WTC11 (cell line): ENCODE measurements at regions not wholly inside any gene's neighbourhood (a gene's known extent, or its start where the extent isn't known, plus 50 kb on each side); places are given as distances from the start of the nearest gene placed in this dataset.

Source experiments
- AFF4 ChIP-seq: sonication (generic); formaldehyde crosslinking; IDR thresholded peaks from 2 replicates; pipeline ENCODE4 v1.8.1; 2023; ENCODE audit warnings: mild to moderate bottlenecking, missing genetic modification reagents, borderline replicate concordance
- TEAD4 ChIP-seq: sonication (generic); formaldehyde crosslinking; IDR thresholded peaks from 2 replicates; pipeline ENCODE4 v1.8.0; 2022; ENCODE audit warnings: mild to moderate bottlenecking, missing genetic modification reagents
- ZNF219 ChIP-seq: sonication (generic); formaldehyde crosslinking; IDR thresholded peaks from 2 replicates; pipeline ENCODE4 v1.8.0; 2023; ENCODE audit warnings: missing genetic modification reagents, mild to moderate bottlenecking, borderline replicate concordance
- TF ChIP-seq, protein P1 (sequence below): fragments of 200-600 bp; IDR thresholded peaks from 2 replicates; pipeline ENCODE4 v1.8.0; 2022; ENCODE audit warnings: antibody characterized with exemption

- no peak for TF ChIP-seq TEAD4 (CRISPR knock-in tag)
- TF ChIP-seq ZNF219 (CRISPR knock-in tag) = no peak
- TF ChIP-seq, protein P1, sequence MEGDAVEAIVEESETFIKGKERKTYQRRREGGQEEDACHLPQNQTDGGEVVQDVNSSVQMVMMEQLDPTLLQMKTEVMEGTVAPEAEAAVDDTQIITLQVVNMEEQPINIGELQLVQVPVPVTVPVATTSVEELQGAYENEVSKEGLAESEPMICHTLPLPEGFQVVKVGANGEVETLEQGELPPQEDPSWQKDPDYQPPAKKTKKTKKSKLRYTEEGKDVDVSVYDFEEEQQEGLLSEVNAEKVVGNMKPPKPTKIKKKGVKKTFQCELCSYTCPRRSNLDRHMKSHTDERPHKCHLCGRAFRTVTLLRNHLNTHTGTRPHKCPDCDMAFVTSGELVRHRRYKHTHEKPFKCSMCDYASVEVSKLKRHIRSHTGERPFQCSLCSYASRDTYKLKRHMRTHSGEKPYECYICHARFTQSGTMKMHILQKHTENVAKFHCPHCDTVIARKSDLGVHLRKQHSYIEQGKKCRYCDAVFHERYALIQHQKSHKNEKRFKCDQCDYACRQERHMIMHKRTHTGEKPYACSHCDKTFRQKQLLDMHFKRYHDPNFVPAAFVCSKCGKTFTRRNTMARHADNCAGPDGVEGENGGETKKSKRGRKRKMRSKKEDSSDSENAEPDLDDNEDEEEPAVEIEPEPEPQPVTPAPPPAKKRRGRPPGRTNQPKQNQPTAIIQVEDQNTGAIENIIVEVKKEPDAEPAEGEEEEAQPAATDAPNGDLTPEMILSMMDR = no peak
- TF ChIP-seq AFF4 (CRISPR knock-in tag) = no peak
Observed at GRCh38 chr18:13984080-13984479, 68.7 kb upstream of the MC2R start.
